Naive thymus-derived CD4-positive, alpha-beta T cell (primary cell): ENCODE measurements at regions not wholly inside any gene's neighbourhood (a gene's known extent, or its start where the extent isn't known, plus 50 kb on each side); places are given as distances from the start of the nearest gene placed in this dataset.

ENCODE experiments used
- ATAC-seq: fragments of 150-1000 bp; cut with Tn5 transposase; 2 replicates; pipeline ENCODE4 v1.10.0; 2021; ENCODE audit warnings: mild to moderate bottlenecking, moderate library complexity
- CTCF ChIA-PET: fragments of 350-600 bp; sonication (Branson Sonifier 250); formaldehyde crosslinking; loops from one replicate; lab custom pipeline; 2021; ENCODE audit warnings: antibody characterized with exemption; lab: Charles Lee
- POLR2A ChIA-PET: fragments of 350-600 bp; sonication (Branson Sonifier 250); formaldehyde crosslinking; loops from one replicate; lab custom pipeline; 2021; ENCODE audit warnings: antibody characterized with exemption, inconsistent platforms; lab: Charles Lee
- DNase-seq, 9 donors: peaks; one replicate each; pipeline versions ENCODE4 v3.0.0 to v3.0.0-alpha.2; 2020 to 2022; ENCODE audit warnings: mixed read lengths in 1 of 9
- H3K27ac ChIP-seq: one replicate; pipeline ENCODE4 v1.7.0; 2013; ENCODE audit warnings: mild to moderate bottlenecking, low read depth, low read length, moderate library complexity
- H3K27me3 ChIP-seq, 2 donors: one replicate each; pipeline ENCODE4 v1.7.0; 2013; ENCODE audit warnings: low read length in 2 of 2, mild to moderate bottlenecking in 2 of 2, moderate library complexity in 2 of 2; ENCODE audit not compliant: control insufficient read depth in 2 of 2, insufficient read depth in 2 of 2
- H3K36me3 ChIP-seq, 3 experiments: 1 replicate in 2 of 3; 2 replicates in 1 of 3; pipeline ENCODE4 v1.7.0; 2013; ENCODE audit warnings: low read length in 3 of 3, mild to moderate bottlenecking in 3 of 3, moderate library complexity in 1 of 3; ENCODE audit not compliant: insufficient read depth in 3 of 3, control insufficient read depth in 2 of 3
- H3K4me1 ChIP-seq, 2 donors: one replicate each; pipeline ENCODE4 v1.7.0; 2013; ENCODE audit warnings: low read length in 2 of 2, mild to moderate bottlenecking in 2 of 2, moderate library complexity in 1 of 2; ENCODE audit not compliant: control insufficient read depth in 2 of 2, insufficient read depth in 2 of 2
- H3K4me3 ChIP-seq: 2 replicates; pipeline ENCODE4 v1.7.0; 2013; ENCODE audit warnings: mild to moderate bottlenecking, low read length
- H3K9me3 ChIP-seq, 3 experiments: 1 replicate in 2 of 3; 2 replicates in 1 of 3; pipeline ENCODE4 v1.7.0; 2013; ENCODE audit warnings: low read length in 3 of 3; ENCODE audit not compliant: control insufficient read depth in 2 of 3
- H3K27ac Mint-ChIP-seq, 9 donors: one replicate each; pipeline ENCODE4 v1.8.0; 2020 to 2022; ENCODE audit warnings: mixed read lengths in 9 of 9, mild to moderate bottlenecking in 8 of 9, moderate library complexity in 5 of 9, inconsistent platforms in 2 of 9
- H3K27me3 Mint-ChIP-seq, 5 donors: one replicate each; pipeline ENCODE4 v1.8.0; 2021 to 2022; ENCODE audit warnings: mixed read lengths in 5 of 5, mild to moderate bottlenecking in 1 of 5
- H3K36me3 Mint-ChIP-seq, 5 donors: one replicate each; pipeline ENCODE4 v1.8.0; 2020 to 2022; ENCODE audit warnings: mixed read lengths in 5 of 5, mild to moderate bottlenecking in 3 of 5, inconsistent platforms in 1 of 5
- H3K4me1 Mint-ChIP-seq, 7 donors: one replicate each; pipeline ENCODE4 v1.8.0; 2020 to 2022; ENCODE audit warnings: mixed read lengths in 7 of 7, mild to moderate bottlenecking in 3 of 7, inconsistent platforms in 1 of 7
- H3K4me3 Mint-ChIP-seq, 10 donors: one replicate each; pipeline ENCODE4 v1.8.0; 2020 to 2022; ENCODE audit warnings: mild to moderate bottlenecking in 10 of 10, mixed read lengths in 10 of 10, moderate library complexity in 6 of 10, inconsistent platforms in 2 of 10
- H3K9me3 Mint-ChIP-seq, 11 donors: one replicate each; pipeline ENCODE4 v1.8.0; 2020 to 2022; ENCODE audit warnings: mixed read lengths in 11 of 11, mild to moderate bottlenecking in 4 of 11, inconsistent platforms in 1 of 11, moderate library complexity in 1 of 11
- intact Hi-C, 2 donors: fragments of 100-400 bp; cut with micrococcal nuclease; formaldehyde crosslinking; loops; one replicate each; pipeline ENCODE4 v1.15.1; 2023

DNA sequence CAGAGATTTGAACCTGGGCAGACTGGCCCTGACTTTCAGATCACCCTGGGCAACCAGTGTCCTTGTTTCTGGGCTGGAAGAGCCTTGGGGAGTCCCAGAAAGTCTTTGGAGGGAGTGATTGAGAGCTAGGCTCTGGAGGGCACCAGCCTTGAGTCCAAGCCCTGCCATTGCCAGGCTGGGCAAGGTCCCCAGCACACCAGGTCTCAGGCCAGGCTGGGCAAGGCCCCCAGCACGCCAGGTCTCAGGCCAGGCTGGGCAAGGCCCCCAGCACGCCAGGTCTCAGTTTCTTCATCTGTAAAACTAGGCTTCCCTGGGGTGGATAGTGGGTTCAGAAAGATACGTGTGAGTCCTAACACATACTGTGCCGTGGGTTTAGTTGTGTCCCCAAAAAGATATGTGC is 135.0 kb downstream of the IRF8 start:
- no peaks in the 10 kb centered on the region for H3K36me3 ChIP-seq
- no peaks in the 10 kb centered on the region for H3K4me1 Mint-ChIP-seq
- DNase-seq (no peak), ATAC-seq (no peak)
- no peaks in the 10 kb centered on the region for H3K4me1 ChIP-seq
- no peak overlapping the region for H3K27ac ChIP-seq
- CTCF ChIA-PET, result no interaction called here
- H3K36me3 Mint-ChIP-seq, result no peaks in the 10 kb centered on the region
- H3K4me3 ChIP-seq, result no peak overlapping the region
- intact Hi-C loops, result no loop called here
- peaks cover 0 to 2% (median 0%) of the 10 kb centered on the region in 11 donors for H3K9me3 Mint-ChIP-seq
- H3K27ac Mint-ChIP-seq, result no peak overlapping the region
- H3K27me3 Mint-ChIP-seq, result peaks cover 0 to 21% (median 17%) of the 10 kb centered on the region in 5 donors
- H3K4me3 Mint-ChIP-seq, result no peak overlapping the region
- no peaks in the 10 kb centered on the region for H3K27me3 ChIP-seq
- POLR2A ChIA-PET, result interaction anchor here (0.7 kb wide), 1 partner anchor 12 kb away, joined by 3 read pairs; no protein-coding TSS in a partner anchor
- no peaks in the 10 kb centered on the region for H3K9me3 ChIP-seq

GRCh38 chr16:86034421-86034919 is 135.5 kb downstream of the IRF8 start:
- POLR2A ChIA-PET, result no interaction called here
- no peak for DNase-seq
- Histone ChIP-seq H3K9me3 (no peaks in the 10 kb centered on the region), H3K27ac (no peak overlapping the region), H3K36me3 (no peaks in the 10 kb centered on the region), H3K4me3 (no peak overlapping the region), H3K27me3 (no peaks in the 10 kb centered on the region), H3K4me1 (no peaks in the 10 kb centered on the region)
- CTCF ChIA-PET, result no interaction called here
- H3K27ac Mint-ChIP-seq, result no peak overlapping the region
- no peak overlapping the region for H3K4me3 Mint-ChIP-seq
- intact Hi-C loops, result no loop called here
- H3K9me3 Mint-ChIP-seq, result peaks cover 0 to 2% (median 0%) of the 10 kb centered on the region in 11 donors
- H3K4me1 Mint-ChIP-seq, result no peaks in the 10 kb centered on the region
- no peaks in the 10 kb centered on the region for H3K36me3 Mint-ChIP-seq
- ATAC-seq, result no peak
- peaks cover 0 to 21% (median 17%) of the 10 kb centered on the region in 5 donors for H3K27me3 Mint-ChIP-seq

DNA sequence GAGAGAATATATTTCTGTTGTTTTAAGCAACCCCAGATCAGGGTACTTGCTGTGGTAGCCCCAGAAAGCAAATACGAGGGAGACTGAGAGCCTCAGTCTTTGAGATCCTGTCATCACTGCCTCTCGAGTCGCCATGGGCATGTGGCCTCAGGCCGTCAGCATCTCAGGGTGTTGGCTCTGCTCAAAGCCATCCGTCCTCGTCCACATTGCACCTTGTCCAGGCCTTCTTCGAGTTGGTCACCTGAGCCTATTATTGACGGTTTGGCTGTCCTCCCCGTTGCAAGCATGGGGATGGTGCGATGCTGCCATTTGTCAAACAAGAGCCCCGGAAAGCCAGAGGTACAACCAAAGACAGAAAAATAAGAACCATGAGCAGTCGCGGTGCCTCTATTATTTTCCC is 136.9 kb downstream of the IRF8 start:
- H3K36me3 Mint-ChIP-seq, result no peaks in the 10 kb centered on the region
- no peaks in the 10 kb centered on the region for H3K4me1 Mint-ChIP-seq
- no peak for DNase-seq
- intact Hi-C loops, result no loop called here
- ChIA-PET POLR2A (no interaction called here), CTCF (no interaction called here)
- no peaks in the 10 kb centered on the region for H3K9me3 ChIP-seq
- H3K27ac Mint-ChIP-seq, result no peak overlapping the region
- no peak for ATAC-seq
- no peaks in the 10 kb centered on the region for H3K27me3 ChIP-seq
- no peak overlapping the region for H3K4me3 Mint-ChIP-seq
- H3K27me3 Mint-ChIP-seq, result peaks cover 0 to 19% (median 16%) of the 10 kb centered on the region in 5 donors
- no peak overlapping the region for H3K27ac ChIP-seq
- no peak overlapping the region for H3K4me3 ChIP-seq
- no peaks in the 10 kb centered on the region for H3K4me1 ChIP-seq
- no peaks in the 10 kb centered on the region for H3K36me3 ChIP-seq
- peaks cover 0 to 2% (median 0%) of the 10 kb centered on the region in 11 donors for H3K9me3 Mint-ChIP-seq

- DNase-seq, result no peak
These were observed 139.3 kb downstream of the IRF8 start for GRCh38 chr16:86037999-86038925.

GRCh38 chr16:86038926-86039310 is 140.0 kb downstream of the IRF8 start:
- H3K27ac ChIP-seq, result no peak overlapping the region
- H3K4me1 ChIP-seq, result no peaks in the 10 kb centered on the region
- H3K36me3 ChIP-seq, result no peaks in the 10 kb centered on the region
- intact Hi-C loops, result no loop called here
- H3K9me3 ChIP-seq, result no peaks in the 10 kb centered on the region
- Mint-ChIP-seq H3K27ac (no peak overlapping the region), H3K4me3 (no peak overlapping the region), H3K4me1 (peaks cover 0 to 1% (median 0%) of the 10 kb centered on the region in 7 donors), H3K36me3 (no peaks in the 10 kb centered on the region), H3K9me3 (no peaks in the 10 kb centered on the region), H3K27me3 (peaks cover 0 to 16% (median 7%) of the 10 kb centered on the region in 5 donors)
- peak in 2 of 9 donors; percentile 24 to 30 for DNase-seq
- POLR2A ChIA-PET, result interaction anchor here (0.6 kb wide), 1 partner anchor 16 kb away, joined by 3 read pairs; no protein-coding TSS in a partner anchor
- CTCF ChIA-PET, result no interaction called here
- H3K27me3 ChIP-seq, result no peaks in the 10 kb centered on the region
- no peak overlapping the region for H3K4me3 ChIP-seq
- peak; percentile 38 for ATAC-seq

More at GRCh38 chr16:86037999-86038925, 139.3 kb downstream of the IRF8 start:
- H3K4me1 Mint-ChIP-seq, result no peaks in the 10 kb centered on the region
- H3K27ac Mint-ChIP-seq, result no peak overlapping the region
- ChIA-PET CTCF (no interaction called here), POLR2A (interaction anchor here (0.6 kb wide), 1 partner anchor 15 kb away, joined by 3 read pairs; no protein-coding TSS in a partner anchor)
- no peaks in the 10 kb centered on the region for H3K4me1 ChIP-seq
- no peaks in the 10 kb centered on the region for H3K36me3 ChIP-seq
- no peak overlapping the region for H3K4me3 ChIP-seq
- intact Hi-C loops, result no loop called here
- H3K4me3 Mint-ChIP-seq, result no peak overlapping the region
- no peak overlapping the region for H3K27ac ChIP-seq
- no peaks in the 10 kb centered on the region for H3K9me3 Mint-ChIP-seq
- H3K9me3 ChIP-seq, result no peaks in the 10 kb centered on the region
- H3K36me3 Mint-ChIP-seq, result no peaks in the 10 kb centered on the region
- no peak for ATAC-seq
- peaks cover 0 to 17% (median 7%) of the 10 kb centered on the region in 5 donors for H3K27me3 Mint-ChIP-seq
- no peaks in the 10 kb centered on the region for H3K27me3 ChIP-seq

DNA sequence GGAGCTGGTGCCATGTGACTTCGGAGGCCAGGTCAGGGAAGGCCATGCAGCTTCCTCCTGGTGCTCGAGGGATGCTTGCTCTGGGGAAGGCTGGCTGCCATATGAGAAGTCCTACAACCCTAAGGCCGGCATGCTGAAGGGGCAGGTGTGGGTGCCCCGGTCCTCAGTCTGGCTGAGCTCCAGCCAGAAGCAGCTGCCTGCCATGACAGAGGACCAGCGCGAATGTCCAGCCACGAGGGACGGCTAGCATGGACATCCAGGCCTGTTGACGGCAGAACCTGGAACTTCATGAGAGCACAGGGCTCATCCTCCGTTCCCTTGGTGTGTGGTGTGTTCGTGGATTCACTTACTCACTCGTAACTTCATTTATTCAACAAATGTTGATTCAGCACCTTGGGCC is 140.6 kb downstream of the IRF8 start:
- peaks cover 0 to 4% of the 10 kb centered on the region in 2 donors for H3K4me1 ChIP-seq
- ATAC-seq (no peak), DNase-seq (no peak)
- no peak overlapping the region for H3K27ac Mint-ChIP-seq
- no peaks in the 10 kb centered on the region for H3K9me3 Mint-ChIP-seq
- intact Hi-C loops, result no loop called here
- H3K4me3 Mint-ChIP-seq, result no peak overlapping the region
- H3K9me3 ChIP-seq, result no peaks in the 10 kb centered on the region
- no peak overlapping the region for H3K27ac ChIP-seq
- peaks cover 3 to 7% (median 4%) of the 10 kb centered on the region in 7 donors for H3K4me1 Mint-ChIP-seq
- no peaks in the 10 kb centered on the region for H3K36me3 ChIP-seq
- H3K36me3 Mint-ChIP-seq, result no peaks in the 10 kb centered on the region
- ChIA-PET CTCF (no interaction called here), POLR2A (no interaction called here)
- H3K4me3 ChIP-seq, result no peak overlapping the region
- no peaks in the 10 kb centered on the region for H3K27me3 ChIP-seq
- peaks cover 0 to 16% (median 7%) of the 10 kb centered on the region in 5 donors for H3K27me3 Mint-ChIP-seq
